Natural killer cell (primary cell): ENCODE measurements at regions not wholly inside any gene's neighbourhood (a gene's known extent, or its start where the extent isn't known, plus 50 kb on each side); places are given as distances from the start of the nearest gene placed in this dataset.

Source experiments
- ATAC-seq, 3 donors: fragments of 150-1000 bp in 2 of 3; fragments of 200-7000 bp in 1 of 3; cut with Tn5 transposase; 1 replicate in 1 of 3; 2 replicates in 2 of 3; pipeline ENCODE4 v1.10.0; 2021; ENCODE audit warnings: mild to moderate bottlenecking in 2 of 3, moderate library complexity in 2 of 3
- DNase-seq, 2 donors: peaks; one replicate each; pipeline versions ENCODE4 v3.0.0 to v3.0.0-alpha.2; 2013 to 2021; ENCODE audit warnings: mixed read lengths in 1 of 2
- H3K27ac ChIP-seq: one replicate; pipeline ENCODE4 v1.5.1; 2013; ENCODE audit warnings: mild to moderate bottlenecking, low read length
- H3K27me3 ChIP-seq: one replicate; pipeline ENCODE4 v1.6.1; 2013; ENCODE audit warnings: low read length; ENCODE audit not compliant: control insufficient read depth, insufficient read depth
- H3K36me3 ChIP-seq: one replicate; pipeline ENCODE4 v1.6.1; 2013; ENCODE audit warnings: low read length; ENCODE audit not compliant: control insufficient read depth, insufficient read depth
- H3K4me1 ChIP-seq: one replicate; pipeline ENCODE4 v1.6.1; 2013; ENCODE audit warnings: low read length; ENCODE audit not compliant: control insufficient read depth, insufficient read depth
- H3K4me3 ChIP-seq: one replicate; pipeline ENCODE4 v1.5.1; 2013; ENCODE audit warnings: low read length
- H3K9me3 ChIP-seq: one replicate; pipeline ENCODE4 v1.6.1; 2013; ENCODE audit warnings: low read length; ENCODE audit not compliant: control insufficient read depth, insufficient read depth
- H3K27ac Mint-ChIP-seq, 2 donors: one replicate each; pipeline ENCODE4 v1.8.0; 2022; ENCODE audit warnings: mild to moderate bottlenecking in 2 of 2, mixed read lengths in 2 of 2, moderate library complexity in 1 of 2
- H3K27me3 Mint-ChIP-seq, 2 donors: one replicate each; pipeline ENCODE4 v1.8.0; 2022; ENCODE audit warnings: low read depth in 2 of 2, mixed read lengths in 2 of 2
- H3K36me3 Mint-ChIP-seq: one replicate; pipeline ENCODE4 v1.8.0; 2022; ENCODE audit warnings: mixed read lengths
- H3K4me1 Mint-ChIP-seq, 2 donors: one replicate each; pipeline ENCODE4 v1.8.0; 2022; ENCODE audit warnings: mixed read lengths in 2 of 2
- H3K4me3 Mint-ChIP-seq: one replicate; pipeline ENCODE4 v1.8.0; 2022; ENCODE audit warnings: mild to moderate bottlenecking, moderate library complexity, mixed read lengths
- H3K9me3 Mint-ChIP-seq, 2 donors: one replicate each; pipeline ENCODE4 v1.8.0; 2022; ENCODE audit warnings: mixed read lengths in 2 of 2
- WGBS: methylation state at CpG from one replicate; pipeline ENCODE4 v1.1.7; 2013; ENCODE audit warnings: missing lambda C conversion rate; ENCODE audit not compliant: insufficient coverage; 5-methylcytosine and 5-hydroxymethylcytosine counted together
- intact Hi-C: fragments of 100-400 bp; cut with micrococcal nuclease; formaldehyde crosslinking; loops from one replicate; pipeline ENCODE4 v1.14.2; 2022
- TF ChIP-seq, protein P1 (sequence below): fragments of 200-600 bp; IDR thresholded peaks from one replicate; pipeline ENCODE4 v1.8.0; 2022; ENCODE audit warnings: antibody characterized with exemption

DNA sequence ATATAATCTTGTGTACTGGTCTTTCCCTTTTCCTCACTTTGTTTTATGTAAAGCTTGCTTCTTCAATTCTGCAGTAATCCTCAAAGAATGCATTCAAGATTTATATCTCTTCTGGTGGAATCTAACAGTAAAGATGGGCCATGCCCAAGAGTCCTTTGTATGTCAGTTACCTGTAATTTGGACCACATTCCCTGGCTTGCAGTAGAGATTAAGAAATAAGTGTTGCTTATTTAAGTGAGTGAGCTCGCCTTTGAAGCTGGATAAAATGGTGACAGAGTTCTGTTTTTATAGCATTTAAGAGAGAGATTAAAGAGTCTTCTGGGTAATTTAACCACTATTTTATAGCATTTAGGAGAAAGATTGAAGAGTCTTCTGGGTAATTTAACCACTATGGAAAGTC lies 262.1 kb upstream of the ATP2B1 start:
- no peak overlapping the region for H3K4me3 ChIP-seq
- no peaks in the 10 kb centered on the region for H3K36me3 ChIP-seq
- no peaks in the 10 kb centered on the region for H3K4me1 ChIP-seq
- DNase-seq (no peak), ATAC-seq (no peak)
- H3K9me3 ChIP-seq: no peaks in the 10 kb centered on the region
- H3K4me1 Mint-ChIP-seq: peaks cover 15 to 18% of the 10 kb centered on the region in 2 donors
- WGBS: 100% methylated on average over 1 of the region's 1 CpG
- TF ChIP-seq, protein P1, sequence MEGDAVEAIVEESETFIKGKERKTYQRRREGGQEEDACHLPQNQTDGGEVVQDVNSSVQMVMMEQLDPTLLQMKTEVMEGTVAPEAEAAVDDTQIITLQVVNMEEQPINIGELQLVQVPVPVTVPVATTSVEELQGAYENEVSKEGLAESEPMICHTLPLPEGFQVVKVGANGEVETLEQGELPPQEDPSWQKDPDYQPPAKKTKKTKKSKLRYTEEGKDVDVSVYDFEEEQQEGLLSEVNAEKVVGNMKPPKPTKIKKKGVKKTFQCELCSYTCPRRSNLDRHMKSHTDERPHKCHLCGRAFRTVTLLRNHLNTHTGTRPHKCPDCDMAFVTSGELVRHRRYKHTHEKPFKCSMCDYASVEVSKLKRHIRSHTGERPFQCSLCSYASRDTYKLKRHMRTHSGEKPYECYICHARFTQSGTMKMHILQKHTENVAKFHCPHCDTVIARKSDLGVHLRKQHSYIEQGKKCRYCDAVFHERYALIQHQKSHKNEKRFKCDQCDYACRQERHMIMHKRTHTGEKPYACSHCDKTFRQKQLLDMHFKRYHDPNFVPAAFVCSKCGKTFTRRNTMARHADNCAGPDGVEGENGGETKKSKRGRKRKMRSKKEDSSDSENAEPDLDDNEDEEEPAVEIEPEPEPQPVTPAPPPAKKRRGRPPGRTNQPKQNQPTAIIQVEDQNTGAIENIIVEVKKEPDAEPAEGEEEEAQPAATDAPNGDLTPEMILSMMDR: no peak
- no peak overlapping the region for H3K4me3 Mint-ChIP-seq
- no peaks in the 10 kb centered on the region for H3K36me3 Mint-ChIP-seq
- H3K27me3 Mint-ChIP-seq: peaks cover 15 to 19% of the 10 kb centered on the region in 2 donors
- H3K27me3 ChIP-seq: no peaks in the 10 kb centered on the region
- no peaks in the 10 kb centered on the region for H3K9me3 Mint-ChIP-seq
- intact Hi-C loops: no loop called here
- H3K27ac Mint-ChIP-seq: no peak overlapping the region
- H3K27ac ChIP-seq: no peak overlapping the region

DNA sequence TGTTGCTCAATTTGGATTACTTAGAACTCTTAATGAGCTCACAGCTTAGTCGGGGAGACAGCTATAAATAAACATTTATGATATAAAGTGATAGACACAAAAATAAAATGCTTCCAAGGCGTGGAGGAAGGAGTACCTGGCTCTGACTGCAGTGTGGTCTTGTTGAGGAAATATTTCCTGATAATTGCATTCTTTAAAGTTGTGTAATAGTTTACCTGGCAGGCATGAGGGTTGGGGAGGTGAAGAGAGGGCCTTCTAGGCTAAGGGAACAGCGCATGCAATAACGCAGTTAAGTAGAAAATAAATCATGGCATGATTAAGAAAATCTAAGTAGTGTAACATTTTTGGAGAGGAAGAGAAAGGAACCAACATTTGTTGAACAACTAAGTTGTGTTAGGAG lies 260.5 kb upstream of the ATP2B1 start:
- peaks cover 12 to 15% of the 10 kb centered on the region in 2 donors for H3K4me1 Mint-ChIP-seq
- ATAC-seq: no peak

DNA sequence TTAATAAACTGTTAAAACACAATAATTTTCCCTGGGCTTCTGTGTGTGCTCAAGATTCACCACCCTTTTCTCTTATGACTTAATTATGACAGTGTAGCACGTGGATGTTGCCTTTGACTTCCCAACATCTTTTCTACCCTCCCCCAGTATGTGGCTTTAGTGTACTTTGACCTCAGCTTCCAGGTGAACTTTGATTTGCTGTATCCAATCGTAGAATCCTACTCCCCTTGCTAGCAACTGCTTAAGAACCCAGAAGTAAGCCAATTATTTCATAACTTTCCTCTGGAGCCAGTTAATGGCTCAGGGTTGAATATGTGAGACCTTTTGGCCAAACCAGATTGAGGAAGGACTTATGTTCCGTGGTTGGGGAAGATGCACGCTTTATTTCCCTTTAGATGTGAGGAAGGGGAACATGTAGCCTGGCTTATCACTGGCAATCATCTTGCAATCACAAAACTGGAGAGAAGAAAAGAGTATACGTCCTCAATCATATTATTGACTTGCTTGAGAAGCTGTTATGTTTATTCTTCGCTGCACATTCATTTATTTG lies 259.6 kb upstream of the ATP2B1 start:
- Mint-ChIP-seq H3K27ac (no peak overlapping the region), H3K4me3 (no peak overlapping the region), H3K4me1 (peaks cover 12 to 15% of the 10 kb centered on the region in 2 donors), H3K9me3 (no peaks in the 10 kb centered on the region), H3K36me3 (no peaks in the 10 kb centered on the region), H3K27me3 (peaks cover 15 to 19% of the 10 kb centered on the region in 2 donors)
- TF ChIP-seq, protein P1: no peak
- Histone ChIP-seq H3K4me3 (no peak overlapping the region), H3K27ac (no peak overlapping the region), H3K4me1 (no peaks in the 10 kb centered on the region), H3K27me3 (no peaks in the 10 kb centered on the region), H3K36me3 (no peaks in the 10 kb centered on the region), H3K9me3 (no peaks in the 10 kb centered on the region)
- intact Hi-C loops: loop anchor here (10.0 kb wide), 1 partner anchor 423 kb away; no protein-coding TSS in a partner anchor
- ATAC-seq (no peak), DNase-seq (no peak)
- WGBS: 64% methylated on average over 4 of the region's 6 CpGs

More for the DNA sequence above, 260.5 kb upstream of the ATP2B1 start:
- TF ChIP-seq, protein P1: no peak
- Mint-ChIP-seq H3K36me3 (no peaks in the 10 kb centered on the region), H3K4me3 (no peak overlapping the region), H3K27me3 (peaks cover 15 to 19% of the 10 kb centered on the region in 2 donors), H3K27ac (no peak overlapping the region), H3K9me3 (no peaks in the 10 kb centered on the region)
- DNase-seq: no peak
- intact Hi-C loops: loop anchor here (10.0 kb wide), 1 partner anchor 424 kb away; no protein-coding TSS in a partner anchor
- H3K27me3 ChIP-seq: no peaks in the 10 kb centered on the region
- no peak overlapping the region for H3K4me3 ChIP-seq
- H3K4me1 ChIP-seq: no peaks in the 10 kb centered on the region
- no peaks in the 10 kb centered on the region for H3K9me3 ChIP-seq
- 94% methylated on average over 3 of the region's 4 CpGs for WGBS
- H3K27ac ChIP-seq: no peak overlapping the region
- H3K36me3 ChIP-seq: no peaks in the 10 kb centered on the region
